ENCODE measurements at regions not wholly inside any gene's neighbourhood (a gene's known extent, or its start where the extent isn't known, plus 50 kb on each side); places are given as distances from the start of the nearest gene placed in this dataset.

GRCh38 chr7:41882256-41882655 lies 179.4 kb upstream of the INHBA start:
- no peak for ATAC-seq

GRCh38 chr7:41881331-41882130 lies 178.6 kb upstream of the INHBA start:
- no peak for ATAC-seq
- TF ChIP-seq ZFP3 (CRISPR knock-in tag; IDR thresholded peaks at IDR 0.05) (peak; percentile 65; the same call in 1 of the 2 replicates), ISL1 (CRISPR knock-in tag; IDR thresholded peaks at IDR 0.05) (no peak)

More at GRCh38 chr7:41882256-41882655, 179.4 kb upstream of the INHBA start:
- no peak for TF ChIP-seq GLIS3 (CRISPR knock-in tag; IDR thresholded peaks at IDR 0.05)

- peak; percentile 85 for ATAC-seq
- TF ChIP-seq ZC3H10 (CRISPR knock-in tag; IDR thresholded peaks at IDR 0.05) (no peak), OSR1 (CRISPR knock-in tag; IDR thresholded peaks at IDR 0.05) (0 out of 2 replicates have a peak, but pooled peaks have one; percentile 45), CSRNP3 (CRISPR knock-in tag; IDR thresholded peaks at IDR 0.05) (no peak), SNAI2 (CRISPR knock-in tag; IDR thresholded peaks at IDR 0.05) (no peak), CREB5 (CRISPR knock-in tag; IDR thresholded peaks at IDR 0.05; ENCODE audit: low read depth) (no peak), CSDC2 (CRISPR knock-in tag; IDR thresholded peaks at IDR 0.05) (peak; percentile 92; the same call in 1 of the 2 replicates), ISL1 (CRISPR knock-in tag; IDR thresholded peaks at IDR 0.05) (peak; percentile 25; the same call in 1 of the 2 replicates), BACH2 (CRISPR knock-in tag; IDR thresholded peaks at IDR 0.05; ENCODE audit: borderline replicate concordance) (no peak)
These were observed 177.2 kb upstream of the INHBA start for GRCh38 chr7:41880107-41880506.

GRCh38 chr7:41879403-41879802 lies 176.5 kb upstream of the INHBA start:
- peak; percentile 17 for ATAC-seq
- no peak for TF ChIP-seq TSHZ2 (CRISPR knock-in tag; IDR thresholded peaks at IDR 0.05)
- no peak for TF ChIP-seq ZNF565 (CRISPR knock-in tag; conservative IDR thresholded peaks at IDR 0.05; ENCODE audit: low read depth)
- no peak for TF ChIP-seq TCF4 (CRISPR knock-in tag; IDR thresholded peaks at IDR 0.05; ENCODE audit: borderline replicate concordance)
- no peak for TF ChIP-seq CSDC2 (CRISPR knock-in tag; IDR thresholded peaks at IDR 0.05)
- TF ChIP-seq GLIS3 (CRISPR knock-in tag; IDR thresholded peaks at IDR 0.05) = no peak

GRCh38 chr7:41878309-41879295 lies 175.7 kb upstream of the INHBA start:
- TF ChIP-seq ZC3H10 (CRISPR knock-in tag; IDR thresholded peaks at IDR 0.05) (no peak), TSHZ2 (CRISPR knock-in tag; IDR thresholded peaks at IDR 0.05) (no peak), PATZ1 (CRISPR knock-in tag; IDR thresholded peaks at IDR 0.05; ENCODE audit: borderline replicate concordance) (no peak), GLIS3 (CRISPR knock-in tag; IDR thresholded peaks at IDR 0.05) (no peak), ZNF8 (CRISPR knock-in tag; IDR thresholded peaks at IDR 0.05) (no peak), RARB (CRISPR knock-in tag; IDR thresholded peaks at IDR 0.05) (no peak), ISL1 (CRISPR knock-in tag; IDR thresholded peaks at IDR 0.05) (no peak), CREB5 (CRISPR knock-in tag; IDR thresholded peaks at IDR 0.05; ENCODE audit: low read depth) (no peak)
- ATAC-seq = peak; percentile 76

Measured in SK-N-SH treated with all-trans-retinoic acid at 6 μM for 48 hours (cell line).